CD14-positive monocyte (primary cell): ENCODE measurements at regions not wholly inside any gene's neighbourhood (a gene's known extent, or its start where the extent isn't known, plus 50 kb on each side); places are given as distances from the start of the nearest gene placed in this dataset.
"Not testable (repeated sequence)": the region's sequence is repeated elsewhere in the genome, so short reads cannot be mapped to it uniquely, and the experiment has no call there.

Experiments used
- DNase-seq, 3 donors: peaks; one replicate each; pipeline ENCODE4 v3.0.0-alpha.2; 2011 to 2022
- H2AFZ ChIP-seq: 2 replicates; pipeline ENCODE4 v1.6.0; 2012; ENCODE audit warnings: mild to moderate bottlenecking, low read depth, low read length, inconsistent platforms; ENCODE audit not compliant: insufficient read depth, poor library complexity, severe bottlenecking
- H3K27ac ChIP-seq, 2 donors: 1 replicate in 1 of 2; 2 replicates in 1 of 2; pipeline ENCODE4 v1.5.1; 2012 to 2013; ENCODE audit warnings: low read length in 2 of 2, control low read depth in 1 of 2, inconsistent platforms in 1 of 2, low read depth in 1 of 2, mild to moderate bottlenecking in 1 of 2
- H3K27me3 ChIP-seq, 2 donors: one replicate each; pipeline versions ENCODE4 v1.6.0 to v1.6.1; 2011 to 2013; ENCODE audit warnings: low read length in 2 of 2; ENCODE audit not compliant: control insufficient read depth in 2 of 2, insufficient read depth in 2 of 2
- H3K36me3 ChIP-seq, 2 donors: replicated peaks in 1 of 2; 1 replicate in 1 of 2; 2 replicates in 1 of 2; pipeline versions ENCODE4 v1.5.1 to v1.6.1; 2012 to 2013; ENCODE audit warnings: low read length in 2 of 2, control low read depth in 1 of 2, inconsistent platforms in 1 of 2, mild to moderate bottlenecking in 1 of 2; ENCODE audit not compliant: insufficient read depth in 2 of 2, control insufficient read depth in 1 of 2
- H3K4me1 ChIP-seq, 2 donors: 1 replicate in 1 of 2; 2 replicates in 1 of 2; pipeline versions ENCODE4 v1.5.1 to v1.6.1; 2012 to 2013; ENCODE audit warnings: low read length in 2 of 2, control low read depth in 1 of 2, inconsistent platforms in 1 of 2, mild to moderate bottlenecking in 1 of 2, moderate library complexity in 1 of 2; ENCODE audit not compliant: insufficient read depth in 2 of 2, control insufficient read depth in 1 of 2
- H3K4me2 ChIP-seq: replicated peaks from 2 replicates; pipeline ENCODE3; 2012; ENCODE audit warnings: low read length, moderate library complexity, mild to moderate bottlenecking; ENCODE audit not compliant: poor library complexity, severe bottlenecking; ENCODE audit errors: extremely low read depth
- H3K4me3 ChIP-seq, 3 experiments: fragments of 200-600 bp in 1 of 3; sonication (generic) in 1 of 3; replicated peaks in 1 of 3; 1 replicate in 2 of 3; 2 replicates in 1 of 3; pipeline ENCODE4 v1.5.1; 2011 to 2013; ENCODE audit warnings: low read length in 3 of 3, mild to moderate bottlenecking in 3 of 3, control low read depth in 2 of 3, low read depth in 2 of 3, inconsistent platforms in 1 of 3, moderate library complexity in 1 of 3
- H3K79me2 ChIP-seq: 2 replicates; pipeline ENCODE4 v1.6.0; 2012; ENCODE audit warnings: mild to moderate bottlenecking, control low read depth, inconsistent platforms, low read length, moderate library complexity; ENCODE audit not compliant: insufficient read depth
- H3K9ac ChIP-seq: 2 replicates; pipeline ENCODE4 v1.6.0; 2017; ENCODE audit warnings: low read length, mild to moderate bottlenecking; ENCODE audit not compliant: insufficient read depth, poor library complexity, severe bottlenecking
- H3K9me3 ChIP-seq, 2 donors: replicated peaks in 1 of 2; 1 replicate in 1 of 2; 2 replicates in 1 of 2; pipeline versions ENCODE4 v1.5.1 to v1.6.1; 2012 to 2013; ENCODE audit warnings: low read length in 2 of 2, control low read depth in 1 of 2; ENCODE audit not compliant: control insufficient read depth in 1 of 2, insufficient read depth in 1 of 2
- H4K20me1 ChIP-seq: 2 replicates; pipeline ENCODE4 v1.6.0; 2012; ENCODE audit warnings: mild to moderate bottlenecking, low read length, control low read depth, moderate library complexity; ENCODE audit not compliant: insufficient read depth
- H3K27ac Mint-ChIP-seq, 7 donors: one replicate each; pipeline ENCODE4 v1.8.0; 2020; ENCODE audit warnings: mild to moderate bottlenecking in 7 of 7, mixed read lengths in 7 of 7, moderate library complexity in 6 of 7, inconsistent platforms in 2 of 7
- H3K27me3 Mint-ChIP-seq, 3 donors: one replicate each; pipeline ENCODE4 v1.8.0; 2021 to 2022; ENCODE audit warnings: low read depth in 3 of 3, mild to moderate bottlenecking in 3 of 3, mixed read lengths in 3 of 3, moderate library complexity in 3 of 3, inconsistent platforms in 1 of 3
- H3K36me3 Mint-ChIP-seq, 2 donors: one replicate each; pipeline ENCODE4 v1.8.0; 2020; ENCODE audit warnings: mixed read lengths in 2 of 2, inconsistent platforms in 1 of 2, mild to moderate bottlenecking in 1 of 2
- H3K4me1 Mint-ChIP-seq: one replicate; pipeline ENCODE4 v1.8.0; 2020; ENCODE audit warnings: mild to moderate bottlenecking, mixed read lengths
- H3K4me3 Mint-ChIP-seq, 2 donors: one replicate each; pipeline ENCODE4 v1.8.0; 2020; ENCODE audit warnings: mild to moderate bottlenecking in 2 of 2, mixed read lengths in 2 of 2, moderate library complexity in 1 of 2
- H3K9me3 Mint-ChIP-seq, 7 donors: one replicate each; pipeline ENCODE4 v1.8.0; 2020 to 2022; ENCODE audit warnings: mixed read lengths in 7 of 7, mild to moderate bottlenecking in 6 of 7, moderate library complexity in 6 of 7, inconsistent platforms in 2 of 7
- CTCF ChIP-seq: fragments of 200-600 bp; IDR thresholded peaks from one replicate; pipeline ENCODE4 v1.8.0; 2022; ENCODE audit warnings: antibody characterized with exemption, mild to moderate bottlenecking
- WGBS: methylation state at CpG from one replicate; pipeline ENCODE4 v1.1.5; 2013; ENCODE audit warnings: missing lambda C conversion rate; ENCODE audit not compliant: insufficient coverage; 5-methylcytosine and 5-hydroxymethylcytosine counted together
- intact Hi-C, 2 donors: fragments of 100-400 bp; cut with micrococcal nuclease; formaldehyde crosslinking; loops; one replicate each; pipeline versions ENCODE4 v1.15.0 to v1.15.1; 2023

GRCh38 chr18:1848716-1849115 is 722.6 kb downstream of the METTL4 start:
- intact Hi-C loops = no loop called here

GRCh38 chr18:1849386-1849785 is 721.9 kb downstream of the METTL4 start:
- Histone ChIP-seq H2AFZ (no peak overlapping the region), H3K4me3 (no peak overlapping the region), H3K36me3 (no peaks in the 10 kb centered on the region), H4K20me1 (no peaks in the 10 kb centered on the region), H3K79me2 (no peaks in the 10 kb centered on the region), H3K27me3 (no peaks in the 10 kb centered on the region), H3K4me2 (no peak overlapping the region), H3K27ac (no peak overlapping the region), H3K4me1 (no peaks in the 10 kb centered on the region), H3K9ac (no peak overlapping the region), H3K9me3 (no peaks in the 10 kb centered on the region)
- intact Hi-C loops = no loop called here
- H3K27ac Mint-ChIP-seq = no peak overlapping the region
- H3K36me3 Mint-ChIP-seq = no peaks in the 10 kb centered on the region
- peaks cover 3% of the 10 kb centered on the region for H3K4me1 Mint-ChIP-seq
- peaks cover 0 to 4% (median 0%) of the 10 kb centered on the region in 7 donors for H3K9me3 Mint-ChIP-seq
- no peak for TF ChIP-seq CTCF
- DNase-seq = no peak
- peaks cover 0 to 1% (median 0%) of the 10 kb centered on the region in 3 donors for H3K27me3 Mint-ChIP-seq
- WGBS = no CpG with 5 or more reads among the region's 6 CpGs
- no peak overlapping the region for H3K4me3 Mint-ChIP-seq

More at GRCh38 chr18:1848716-1849115, 722.6 kb downstream of the METTL4 start:
- no peak overlapping the region for H2AFZ ChIP-seq
- H3K9me3 Mint-ChIP-seq = peaks cover 0 to 6% (median 0%) of the 10 kb centered on the region in 7 donors
- no peaks in the 10 kb centered on the region for H3K36me3 Mint-ChIP-seq
- no peak overlapping the region for H3K4me2 ChIP-seq
- H3K27ac Mint-ChIP-seq = no peak overlapping the region
- H3K27ac ChIP-seq = no peak overlapping the region
- H3K4me3 Mint-ChIP-seq = no peak overlapping the region
- peaks cover 0 to 2% (median 1%) of the 10 kb centered on the region in 3 donors for H3K27me3 Mint-ChIP-seq
- TF ChIP-seq CTCF = no peak
- no peaks in the 10 kb centered on the region for H3K36me3 ChIP-seq
- WGBS = no CpG with 5 or more reads among the region's 1 CpG
- no peak overlapping the region for H3K4me3 ChIP-seq
- no peaks in the 10 kb centered on the region for H3K9me3 ChIP-seq
- H3K4me1 ChIP-seq = no peaks in the 10 kb centered on the region
- H3K27me3 ChIP-seq = no peaks in the 10 kb centered on the region
- no peak for DNase-seq
- H3K79me2 ChIP-seq = no peaks in the 10 kb centered on the region
- H3K4me1 Mint-ChIP-seq = peaks cover 3% of the 10 kb centered on the region
- H3K9ac ChIP-seq = no peak overlapping the region
- H4K20me1 ChIP-seq = no peaks in the 10 kb centered on the region

- H3K4me1 ChIP-seq, H3K36me3 ChIP-seq, H2AFZ ChIP-seq, intact Hi-C loops, H3K4me3 ChIP-seq, H3K79me2 ChIP-seq, H3K9me3 ChIP-seq, H3K27ac ChIP-seq, DNase-seq, H3K9ac ChIP-seq, H3K36me3 Mint-ChIP-seq, H3K4me2 ChIP-seq, H3K4me3 Mint-ChIP-seq, H3K4me1 Mint-ChIP-seq, H4K20me1 ChIP-seq, H3K27me3 ChIP-seq, H3K27me3 Mint-ChIP-seq: not testable (repeated sequence)
- Mint-ChIP-seq H3K27ac (peak overlapping the region in 1 of 7 donors; percentile 7), H3K9me3 (peaks cover 2 to 16% (median 11%) of the 10 kb centered on the region in 7 donors)
- WGBS = 78% methylated on average over 2 of the region's 2 CpGs
Observed at GRCh38 chr18:1857281-1857680, 714.0 kb downstream of the METTL4 start.
